ENCODE measurements at regions not wholly inside any gene's neighbourhood (a gene's known extent, or its start where the extent isn't known, plus 50 kb on each side); places are given as distances from the start of the nearest gene placed in this dataset.

DNA sequence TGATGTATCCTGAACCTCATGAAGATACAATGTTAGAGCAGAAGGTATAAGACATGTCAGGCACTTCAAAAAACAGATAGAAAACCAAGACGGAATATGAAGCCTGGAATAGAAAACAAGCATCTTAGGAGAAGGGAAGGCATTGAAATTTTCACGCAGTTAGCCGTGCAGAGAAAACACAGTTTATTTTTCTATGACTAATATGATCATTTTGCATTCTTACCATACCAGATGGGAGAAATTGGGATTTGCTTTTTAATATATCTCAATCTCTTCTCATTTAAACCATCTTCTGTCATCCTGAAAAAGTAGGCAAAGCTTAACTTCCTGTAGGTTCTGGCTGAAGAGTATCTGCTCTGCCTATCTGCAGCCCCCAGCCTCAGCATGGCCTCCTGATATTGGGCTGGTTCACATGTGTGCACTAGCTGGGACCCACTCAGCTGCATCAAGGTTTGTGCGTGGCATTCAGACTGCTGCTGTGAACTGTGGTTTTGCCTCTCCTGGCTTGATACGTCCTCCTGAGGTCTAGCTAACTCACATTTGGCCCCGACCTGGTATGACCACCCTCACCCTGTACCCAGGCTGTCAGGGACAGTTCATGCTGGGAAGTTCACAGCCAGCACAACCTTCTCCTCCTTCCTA is 392.5 kb upstream of the SASH1 start:
- no peak overlapping the region for H3K4me3 ChIP-seq
- H3K27ac ChIP-seq, result peak overlapping the region in 2 of 4 donors; percentile 79
- peaks cover 0 to 30% (median 4%) of the 10 kb centered on the region in 4 donors for H3K4me1 ChIP-seq
- H3K9me3 ChIP-seq, result no peaks in the 10 kb centered on the region
- no peaks in the 10 kb centered on the region for H3K36me3 ChIP-seq
- DNase-seq (ENCODE audit: low spot score in 2 of 2), result no peak
- 38 to 49% methylated on average over 6 of the region's 6 CpGs for WGBS, 2 donors
- TF ChIP-seq, protein P1, sequence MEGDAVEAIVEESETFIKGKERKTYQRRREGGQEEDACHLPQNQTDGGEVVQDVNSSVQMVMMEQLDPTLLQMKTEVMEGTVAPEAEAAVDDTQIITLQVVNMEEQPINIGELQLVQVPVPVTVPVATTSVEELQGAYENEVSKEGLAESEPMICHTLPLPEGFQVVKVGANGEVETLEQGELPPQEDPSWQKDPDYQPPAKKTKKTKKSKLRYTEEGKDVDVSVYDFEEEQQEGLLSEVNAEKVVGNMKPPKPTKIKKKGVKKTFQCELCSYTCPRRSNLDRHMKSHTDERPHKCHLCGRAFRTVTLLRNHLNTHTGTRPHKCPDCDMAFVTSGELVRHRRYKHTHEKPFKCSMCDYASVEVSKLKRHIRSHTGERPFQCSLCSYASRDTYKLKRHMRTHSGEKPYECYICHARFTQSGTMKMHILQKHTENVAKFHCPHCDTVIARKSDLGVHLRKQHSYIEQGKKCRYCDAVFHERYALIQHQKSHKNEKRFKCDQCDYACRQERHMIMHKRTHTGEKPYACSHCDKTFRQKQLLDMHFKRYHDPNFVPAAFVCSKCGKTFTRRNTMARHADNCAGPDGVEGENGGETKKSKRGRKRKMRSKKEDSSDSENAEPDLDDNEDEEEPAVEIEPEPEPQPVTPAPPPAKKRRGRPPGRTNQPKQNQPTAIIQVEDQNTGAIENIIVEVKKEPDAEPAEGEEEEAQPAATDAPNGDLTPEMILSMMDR (IDR thresholded peaks at IDR 0.05), result no peak
- TF ChIP-seq EP300 (IDR thresholded peaks at IDR 0.05), result no peak
- no peak for TF ChIP-seq POLR2A (IDR thresholded peaks at IDR 0.05)
- H3K27me3 ChIP-seq, result no peaks in the 10 kb centered on the region

- Histone ChIP-seq H3K4me1 (peaks cover 0 to 30% (median 4%) of the 10 kb centered on the region in 4 donors), H3K27ac (peak overlapping the region in 2 of 4 donors; percentile 79), H3K27me3 (no peaks in the 10 kb centered on the region), H3K4me3 (no peak overlapping the region), H3K36me3 (no peaks in the 10 kb centered on the region), H3K9me3 (no peaks in the 10 kb centered on the region)
- WGBS, 2 donors, result 8 to 18% methylated on average over 5 of the region's 5 CpGs
- DNase-seq (ENCODE audit: low spot score in 2 of 2), result peak in 1 of 2 donors; percentile 39
- peak in 1 of 2 donors; percentile 81 for TF ChIP-seq EP300 (IDR thresholded peaks at IDR 0.05)
- TF ChIP-seq, protein P1 (IDR thresholded peaks at IDR 0.05), result no peak
- TF ChIP-seq POLR2A (IDR thresholded peaks at IDR 0.05), result no peak
Measured at GRCh38 chr6:147950623-147950987, 392.0 kb upstream of the SASH1 start.

- 97 to 99% methylated on average over 7 of the region's 7 CpGs for WGBS, 2 donors
- Histone ChIP-seq H3K4me3 (no peak overlapping the region), H3K27ac (peak overlapping the region in 1 of 4 donors; percentile 18), H3K36me3 (no peaks in the 10 kb centered on the region), H3K4me1 (peaks cover 0 to 30% (median 4%) of the 10 kb centered on the region in 4 donors), H3K27me3 (no peaks in the 10 kb centered on the region), H3K9me3 (no peaks in the 10 kb centered on the region)
- no peak for DNase-seq (ENCODE audit: low spot score in 2 of 2)
- no peak for TF ChIP-seq POLR2A (IDR thresholded peaks at IDR 0.05)
- TF ChIP-seq, protein P1 (IDR thresholded peaks at IDR 0.05), result no peak
- no peak for TF ChIP-seq EP300 (IDR thresholded peaks at IDR 0.05)
Measured at GRCh38 chr6:147951726-147952125, 390.9 kb upstream of the SASH1 start.

- TF ChIP-seq EP300 (IDR thresholded peaks at IDR 0.05), result no peak
- TF ChIP-seq, protein P1 (IDR thresholded peaks at IDR 0.05), result no peak
- no peak for TF ChIP-seq POLR2A (IDR thresholded peaks at IDR 0.05)
- H3K9me3 ChIP-seq, result no peaks in the 10 kb centered on the region
Measured at GRCh38 chr6:147954938-147955337, 387.7 kb upstream of the SASH1 start.

GRCh38 chr6:147958683-147959082 is 384.0 kb upstream of the SASH1 start:
- TF ChIP-seq EP300 (IDR thresholded peaks at IDR 0.05), result no peak
- H3K4me1 ChIP-seq, result peaks cover 0 to 18% (median 0%) of the 10 kb centered on the region in 4 donors
- 80 to 93% methylated on average over 2 of the region's 2 CpGs for WGBS, 2 donors
- H3K9me3 ChIP-seq, result no peaks in the 10 kb centered on the region
- no peaks in the 10 kb centered on the region for H3K27me3 ChIP-seq
- DNase-seq (ENCODE audit: low spot score in 2 of 2), result no peak
- no peaks in the 10 kb centered on the region for H3K36me3 ChIP-seq
- H3K4me3 ChIP-seq, result no peak overlapping the region
- no peak overlapping the region for H3K27ac ChIP-seq

More at GRCh38 chr6:147954938-147955337, 387.7 kb upstream of the SASH1 start:
- Histone ChIP-seq H3K4me3 (no peak overlapping the region), H3K27ac (no peak overlapping the region), H3K27me3 (no peaks in the 10 kb centered on the region), H3K4me1 (peaks cover 0 to 18% (median 3%) of the 10 kb centered on the region in 4 donors), H3K36me3 (no peaks in the 10 kb centered on the region)
- no peak for DNase-seq (ENCODE audit: low spot score in 2 of 2)
- WGBS, 2 donors, result 95 to 98% methylated on average over 3 of the region's 3 CpGs

All from tibial nerve (tissue), 4 donors.